Glutamatergic neuron (in vitro differentiated cells): ENCODE measurements at regions not wholly inside any gene's neighbourhood (a gene's known extent, or its start where the extent isn't known, plus 50 kb on each side); places are given as distances from the start of the nearest gene placed in this dataset.

Experiments
- DNase-seq: peaks from one replicate; pipeline ENCODE4 v3.0.0; 2022
- H3K27ac Mint-ChIP-seq: one replicate; pipeline ENCODE4 v1.8.0; 2020; ENCODE audit warnings: mild to moderate bottlenecking, mixed read lengths, inconsistent platforms; ENCODE audit not compliant: unreplicated experiment
- H3K27me3 Mint-ChIP-seq: one replicate; pipeline ENCODE4 v1.8.0; 2020; ENCODE audit warnings: mild to moderate bottlenecking, moderate library complexity, mixed read lengths, inconsistent platforms; ENCODE audit not compliant: unreplicated experiment
- H3K36me3 Mint-ChIP-seq: one replicate; pipeline ENCODE4 v1.8.0; 2020; ENCODE audit warnings: mild to moderate bottlenecking, mixed read lengths, inconsistent platforms; ENCODE audit not compliant: unreplicated experiment
- H3K4me1 Mint-ChIP-seq: one replicate; pipeline ENCODE4 v1.8.0; 2020; ENCODE audit warnings: mild to moderate bottlenecking, low read depth, mixed read lengths, inconsistent platforms; ENCODE audit not compliant: unreplicated experiment
- H3K4me3 Mint-ChIP-seq: one replicate; pipeline ENCODE4 v1.8.0; 2020; ENCODE audit warnings: mild to moderate bottlenecking, mixed read lengths, inconsistent platforms; ENCODE audit not compliant: unreplicated experiment
- H3K9me3 Mint-ChIP-seq: one replicate; pipeline ENCODE4 v1.8.0; 2020; ENCODE audit warnings: mild to moderate bottlenecking, moderate library complexity, mixed read lengths, inconsistent platforms; ENCODE audit not compliant: unreplicated experiment
- TF ChIP-seq, protein P1 (sequence below): fragments of 200-600 bp; sonication (generic); IDR thresholded peaks from one replicate; pipeline ENCODE4 v1.5.0; 2021; ENCODE audit not compliant: partially characterized antibody, unreplicated experiment

- DNase-seq, result no peak
These were observed 479.7 kb upstream of the TBX3 start for GRCh38 chr12:115163710-115164109.

GRCh38 chr12:115160271-115161128 lies 476.5 kb upstream of the TBX3 start:
- DNase-seq, result no peak
- H3K36me3 Mint-ChIP-seq, result no peaks in the 10 kb centered on the region
- H3K27me3 Mint-ChIP-seq, result no peaks in the 10 kb centered on the region
- TF ChIP-seq, protein P1, sequence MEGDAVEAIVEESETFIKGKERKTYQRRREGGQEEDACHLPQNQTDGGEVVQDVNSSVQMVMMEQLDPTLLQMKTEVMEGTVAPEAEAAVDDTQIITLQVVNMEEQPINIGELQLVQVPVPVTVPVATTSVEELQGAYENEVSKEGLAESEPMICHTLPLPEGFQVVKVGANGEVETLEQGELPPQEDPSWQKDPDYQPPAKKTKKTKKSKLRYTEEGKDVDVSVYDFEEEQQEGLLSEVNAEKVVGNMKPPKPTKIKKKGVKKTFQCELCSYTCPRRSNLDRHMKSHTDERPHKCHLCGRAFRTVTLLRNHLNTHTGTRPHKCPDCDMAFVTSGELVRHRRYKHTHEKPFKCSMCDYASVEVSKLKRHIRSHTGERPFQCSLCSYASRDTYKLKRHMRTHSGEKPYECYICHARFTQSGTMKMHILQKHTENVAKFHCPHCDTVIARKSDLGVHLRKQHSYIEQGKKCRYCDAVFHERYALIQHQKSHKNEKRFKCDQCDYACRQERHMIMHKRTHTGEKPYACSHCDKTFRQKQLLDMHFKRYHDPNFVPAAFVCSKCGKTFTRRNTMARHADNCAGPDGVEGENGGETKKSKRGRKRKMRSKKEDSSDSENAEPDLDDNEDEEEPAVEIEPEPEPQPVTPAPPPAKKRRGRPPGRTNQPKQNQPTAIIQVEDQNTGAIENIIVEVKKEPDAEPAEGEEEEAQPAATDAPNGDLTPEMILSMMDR, result no peak
- no peaks in the 10 kb centered on the region for H3K4me1 Mint-ChIP-seq
- no peak overlapping the region for H3K27ac Mint-ChIP-seq
- no peak overlapping the region for H3K4me3 Mint-ChIP-seq
- H3K9me3 Mint-ChIP-seq, result no peaks in the 10 kb centered on the region

More at GRCh38 chr12:115163710-115164109, 479.7 kb upstream of the TBX3 start:
- TF ChIP-seq, protein P1, result no peak
- no peak overlapping the region for H3K27ac Mint-ChIP-seq
- H3K27me3 Mint-ChIP-seq, result no peaks in the 10 kb centered on the region
- no peaks in the 10 kb centered on the region for H3K36me3 Mint-ChIP-seq
- no peak overlapping the region for H3K4me3 Mint-ChIP-seq
- H3K4me1 Mint-ChIP-seq, result no peaks in the 10 kb centered on the region
- H3K9me3 Mint-ChIP-seq, result no peaks in the 10 kb centered on the region

DNA sequence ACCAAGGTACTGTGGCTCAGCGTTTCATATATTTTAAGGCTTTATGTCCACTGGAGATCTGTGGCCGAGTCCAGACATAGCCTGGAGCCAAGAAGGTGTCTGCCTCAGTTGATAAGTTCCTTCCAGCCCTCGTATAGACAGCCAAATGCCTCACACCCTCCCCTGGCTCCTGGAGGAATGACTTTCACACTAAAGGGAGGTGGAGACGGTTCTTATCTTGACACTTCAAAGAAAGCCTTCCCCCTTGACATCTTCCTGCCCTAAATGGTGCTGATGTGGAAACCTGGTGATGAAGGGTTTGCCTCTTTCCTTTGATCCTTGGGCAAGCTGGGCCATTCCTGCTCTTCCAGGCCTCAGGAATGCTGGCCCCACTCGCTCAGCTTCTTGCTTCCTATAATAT lies 474.8 kb upstream of the TBX3 start:
- Mint-ChIP-seq H3K9me3 (peaks cover 2% of the 10 kb centered on the region), H3K4me1 (no peaks in the 10 kb centered on the region), H3K36me3 (no peaks in the 10 kb centered on the region), H3K27ac (no peak overlapping the region), H3K4me3 (no peak overlapping the region), H3K27me3 (no peaks in the 10 kb centered on the region)
- no peak for DNase-seq
- TF ChIP-seq, protein P1, result no peak

DNA sequence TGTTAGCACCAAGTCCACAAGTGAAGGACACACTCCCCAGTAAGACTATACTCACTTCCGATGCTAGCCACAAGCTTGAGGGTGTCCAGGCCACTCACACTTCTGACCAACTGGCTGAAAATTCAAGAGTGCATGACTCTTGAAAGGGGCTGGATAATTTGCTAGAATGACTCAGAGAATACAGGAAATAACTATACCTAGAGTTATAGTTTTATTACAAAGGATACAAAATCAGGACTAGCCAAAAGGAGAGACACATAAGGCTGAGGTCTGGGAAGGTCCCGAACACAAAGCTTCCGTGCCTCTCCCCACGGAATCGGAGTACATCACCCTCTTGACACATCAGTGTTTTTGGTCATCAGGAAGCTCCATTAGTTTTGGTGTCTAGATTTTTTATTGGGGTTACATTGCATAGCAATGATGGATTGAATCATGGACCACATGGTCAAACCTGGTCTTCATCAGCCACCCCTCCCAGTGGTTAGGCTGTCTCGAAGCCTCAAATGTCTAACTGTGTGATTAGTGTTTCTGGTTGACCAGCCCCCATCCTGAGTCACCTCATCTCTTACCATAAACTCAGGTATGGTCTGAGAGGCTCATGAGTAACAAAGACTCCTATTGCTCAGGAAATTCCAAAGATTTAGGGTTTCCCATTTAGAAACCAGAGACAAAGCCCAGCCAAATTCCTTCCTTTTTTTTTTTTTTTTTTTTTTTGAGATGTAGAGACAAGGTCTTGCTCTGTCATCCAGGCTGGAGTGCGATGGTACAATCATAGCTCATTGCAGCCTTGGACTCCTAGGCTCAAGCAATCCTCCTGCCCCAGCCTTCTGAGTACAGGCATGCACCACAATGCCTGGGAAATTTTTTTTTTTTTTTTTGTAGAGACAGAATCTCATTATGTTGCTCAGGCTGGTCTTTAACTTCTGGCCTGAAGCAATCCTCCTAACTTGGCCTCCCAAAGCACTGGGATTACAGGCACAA lies 472.0 kb upstream of the TBX3 start:
- no peak overlapping the region for H3K27ac Mint-ChIP-seq
- no peak overlapping the region for H3K4me3 Mint-ChIP-seq
- peaks cover 2% of the 10 kb centered on the region for H3K9me3 Mint-ChIP-seq
- H3K27me3 Mint-ChIP-seq, result no peaks in the 10 kb centered on the region
- H3K4me1 Mint-ChIP-seq, result no peaks in the 10 kb centered on the region
- TF ChIP-seq, protein P1, result no peak
- no peak for DNase-seq
- H3K36me3 Mint-ChIP-seq, result no peaks in the 10 kb centered on the region
